ENCODE measurements at regions not wholly inside any gene's neighbourhood (a gene's known extent, or its start where the extent isn't known, plus 50 kb on each side); places are given as distances from the start of the nearest gene placed in this dataset.

DNA sequence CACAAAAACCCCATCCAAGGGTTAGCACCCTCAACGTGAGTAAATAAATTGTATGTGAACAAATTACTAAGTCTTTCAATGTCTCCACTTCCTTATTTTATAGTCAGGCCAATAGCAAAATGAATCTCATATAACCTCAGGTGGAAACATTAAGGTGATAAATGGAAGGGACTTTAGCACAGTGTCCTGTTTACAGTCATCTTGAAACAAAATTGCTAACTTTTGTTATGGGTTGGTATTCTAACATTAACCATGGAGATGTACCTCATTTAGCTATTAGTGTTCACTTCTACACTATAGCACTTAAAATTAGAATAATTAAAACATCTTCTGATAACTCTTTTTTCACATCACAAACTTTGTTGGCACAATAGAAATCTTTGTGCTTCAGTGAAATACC, 255.8 kb upstream of the CNTNAP2 start:
- no peaks in the 10 kb centered on the region for H3K4me1 ChIP-seq (ENCODE audit: control insufficient read depth, insufficient read depth, low read length)
- H3K27ac ChIP-seq (ENCODE audit: insufficient read depth, low read length), result no peak overlapping the region
- no peak overlapping the region for H2BK20ac ChIP-seq (ENCODE audit: low read depth, low read length)
- no peak overlapping the region for H3K4me3 ChIP-seq (ENCODE audit: insufficient read depth, low read depth, low read length)
- dilution Hi-C loops (cut with HindIII; ENCODE audit: low sequenced_read_pairs, unreplicated experiment) (no loop called here), in situ Hi-C loops (cut with MboI; ENCODE audit: low sequenced_read_pairs) (no loop called here), intact Hi-C loops (cut with micrococcal nuclease) (no loop called here)
- no peak overlapping the region for H3K56ac ChIP-seq (ENCODE audit: extremely low read depth, insufficient read depth, low read length)
- no CpG with 5 or more reads among the region's 1 CpG for WGBS, 2 experiments (ENCODE audit: extremely low coverage in 2 of 2, insufficient read length in 1 of 2)
- no peak for DNase-seq
- H2AFZ ChIP-seq (replicated peaks; ENCODE audit: low read length, poor library complexity), result no peak overlapping the region
- no peak overlapping the region for H3K4ac ChIP-seq (ENCODE audit: low read depth, low read length)
- no peaks in the 10 kb centered on the region for H3K36me3 ChIP-seq (ENCODE audit: control insufficient read depth, insufficient read depth, low read length)
- no peak overlapping the region for H4K5ac ChIP-seq (ENCODE audit: low read depth, low read length)
- peaks cover 13% of the 10 kb centered on the region for H3K9me3 ChIP-seq (ENCODE audit: control insufficient read depth, insufficient read depth, low read length)
- H2BK15ac ChIP-seq (ENCODE audit: low read depth, low read length), result no peak overlapping the region
- POLR2A ChIA-PET (ENCODE audit: unreplicated experiment), result no interaction called here
- H3K79me1 ChIP-seq (ENCODE audit: low read depth in 1 of 2, low read length in 2 of 2), result no peaks in the 10 kb centered on the region
- no peak overlapping the region for H3K23ac ChIP-seq (ENCODE audit: low read depth, low read length)
- no peak for TF ChIP-seq CEBPB (IDR thresholded peaks at IDR 0.05; ENCODE audit: low read depth, low read length)
- TF ChIP-seq NFE2L2 (IDR thresholded peaks at IDR 0.05; ENCODE audit: low read depth, low read length), result no peak
- TF ChIP-seq SMC3 (IDR thresholded peaks at IDR 0.05; ENCODE audit: low read depth, low read length), result no peak
- no peak for TF ChIP-seq RAD21 (IDR thresholded peaks at IDR 0.05; ENCODE audit: low read length)
- TF ChIP-seq BHLHE40 (IDR thresholded peaks at IDR 0.05; ENCODE audit: low read depth, low read length), result no peak
- TF ChIP-seq FOS (IDR thresholded peaks at IDR 0.05; ENCODE audit: low read depth, low read length), result no peak
- TF ChIP-seq, protein P1, sequence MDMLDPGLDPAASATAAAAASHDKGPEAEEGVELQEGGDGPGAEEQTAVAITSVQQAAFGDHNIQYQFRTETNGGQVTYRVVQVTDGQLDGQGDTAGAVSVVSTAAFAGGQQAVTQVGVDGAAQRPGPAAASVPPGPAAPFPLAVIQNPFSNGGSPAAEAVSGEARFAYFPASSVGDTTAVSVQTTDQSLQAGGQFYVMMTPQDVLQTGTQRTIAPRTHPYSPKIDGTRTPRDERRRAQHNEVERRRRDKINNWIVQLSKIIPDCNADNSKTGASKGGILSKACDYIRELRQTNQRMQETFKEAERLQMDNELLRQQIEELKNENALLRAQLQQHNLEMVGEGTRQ (IDR thresholded peaks at IDR 0.05; ENCODE audit: low read depth, low read length), result no peak
- no peak for TF ChIP-seq MXI1 (IDR thresholded peaks at IDR 0.05; ENCODE audit: borderline replicate concordance, low read depth, low read length)
- TF ChIP-seq RFX5 (IDR thresholded peaks at IDR 0.05; ENCODE audit: low read depth, low read length), result no peak
- TF ChIP-seq CHD1 (IDR thresholded peaks at IDR 0.05; ENCODE audit: low read depth, low read length), result no peak
- TF ChIP-seq RCOR1 (IDR thresholded peaks at IDR 0.05; ENCODE audit: insufficient replicate concordance, low read length), result no peak
- TF ChIP-seq POLR2A (IDR thresholded peaks at IDR 0.05; ENCODE audit: low read depth, low read length), result no peak
- no peak for TF ChIP-seq MAFK (IDR thresholded peaks at IDR 0.05; ENCODE audit: low read depth, low read length)
- TF ChIP-seq, protein P2, sequence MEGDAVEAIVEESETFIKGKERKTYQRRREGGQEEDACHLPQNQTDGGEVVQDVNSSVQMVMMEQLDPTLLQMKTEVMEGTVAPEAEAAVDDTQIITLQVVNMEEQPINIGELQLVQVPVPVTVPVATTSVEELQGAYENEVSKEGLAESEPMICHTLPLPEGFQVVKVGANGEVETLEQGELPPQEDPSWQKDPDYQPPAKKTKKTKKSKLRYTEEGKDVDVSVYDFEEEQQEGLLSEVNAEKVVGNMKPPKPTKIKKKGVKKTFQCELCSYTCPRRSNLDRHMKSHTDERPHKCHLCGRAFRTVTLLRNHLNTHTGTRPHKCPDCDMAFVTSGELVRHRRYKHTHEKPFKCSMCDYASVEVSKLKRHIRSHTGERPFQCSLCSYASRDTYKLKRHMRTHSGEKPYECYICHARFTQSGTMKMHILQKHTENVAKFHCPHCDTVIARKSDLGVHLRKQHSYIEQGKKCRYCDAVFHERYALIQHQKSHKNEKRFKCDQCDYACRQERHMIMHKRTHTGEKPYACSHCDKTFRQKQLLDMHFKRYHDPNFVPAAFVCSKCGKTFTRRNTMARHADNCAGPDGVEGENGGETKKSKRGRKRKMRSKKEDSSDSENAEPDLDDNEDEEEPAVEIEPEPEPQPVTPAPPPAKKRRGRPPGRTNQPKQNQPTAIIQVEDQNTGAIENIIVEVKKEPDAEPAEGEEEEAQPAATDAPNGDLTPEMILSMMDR (conservative IDR thresholded peaks at IDR 0.05; ENCODE audit: low read depth, low read length), result no peak
- TF ChIP-seq, protein P3, sequence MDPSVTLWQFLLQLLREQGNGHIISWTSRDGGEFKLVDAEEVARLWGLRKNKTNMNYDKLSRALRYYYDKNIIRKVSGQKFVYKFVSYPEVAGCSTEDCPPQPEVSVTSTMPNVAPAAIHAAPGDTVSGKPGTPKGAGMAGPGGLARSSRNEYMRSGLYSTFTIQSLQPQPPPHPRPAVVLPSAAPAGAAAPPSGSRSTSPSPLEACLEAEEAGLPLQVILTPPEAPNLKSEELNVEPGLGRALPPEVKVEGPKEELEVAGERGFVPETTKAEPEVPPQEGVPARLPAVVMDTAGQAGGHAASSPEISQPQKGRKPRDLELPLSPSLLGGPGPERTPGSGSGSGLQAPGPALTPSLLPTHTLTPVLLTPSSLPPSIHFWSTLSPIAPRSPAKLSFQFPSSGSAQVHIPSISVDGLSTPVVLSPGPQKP (IDR thresholded peaks at IDR 0.05; ENCODE audit: borderline replicate concordance, low read depth, low read length), result no peak
- TF ChIP-seq MAZ (IDR thresholded peaks at IDR 0.05; ENCODE audit: borderline replicate concordance, low read depth, low read length), result no peak
- no TSS peak for BruUV-seq (replicated peaks)
- no peaks in the 10 kb centered on the region for H3K27me3 ChIP-seq (ENCODE audit: control insufficient read depth, insufficient read depth, low read length)
- no peak for ATAC-seq (ENCODE audit: low read depth)
- H2BK120ac ChIP-seq (ENCODE audit: low read depth, low read length), result no peak overlapping the region
- no peak overlapping the region for H3K4me2 ChIP-seq (ENCODE audit: low read depth, low read length)
- no peaks in the 10 kb centered on the region for H4K20me1 ChIP-seq (ENCODE audit: insufficient read depth, low read length)
- no peak overlapping the region for H3K14ac ChIP-seq (replicated peaks; ENCODE audit: low read depth, low read length)
- H3K18ac ChIP-seq (ENCODE audit: low read depth, low read length), result no peak overlapping the region
- CTCF ChIA-PET, result no interaction called here
- no peak overlapping the region for H4K91ac ChIP-seq (ENCODE audit: insufficient read depth, low read depth, low read length)
- no peak overlapping the region for H2AK5ac ChIP-seq (ENCODE audit: low read depth, low read length)
- H2BK5ac ChIP-seq (ENCODE audit: low read depth, low read length, poor library complexity, severe bottlenecking), result no peak overlapping the region
- no peak overlapping the region for H3K9ac ChIP-seq (ENCODE audit: low read depth, low read length)
- H4K8ac ChIP-seq (ENCODE audit: low read depth in 2 of 2, low read length in 2 of 2), result no peak overlapping the region
- no peaks in the 10 kb centered on the region for H3K9me1 ChIP-seq (ENCODE audit: insufficient read depth, low read length)
- H2AK9ac ChIP-seq (replicated peaks; ENCODE audit: low read depth, low read length, poor library complexity), result no peak overlapping the region

All from IMR-90 (cell line).